Fibroblast of peridontal ligament (primary cell): ENCODE measurements at regions not wholly inside any gene's neighbourhood (a gene's known extent, or its start where the extent isn't known, plus 50 kb on each side); places are given as distances from the start of the nearest gene placed in this dataset.
"Not testable (repeated sequence)": the region's sequence is repeated elsewhere in the genome, so short reads cannot be mapped to it uniquely, and the experiment has no call there.

ENCODE experiments used
- DNase-seq: peaks from one replicate; pipeline ENCODE4 v3.0.0-alpha.2; 2010; ENCODE audit errors: extremely low read depth

DNA sequence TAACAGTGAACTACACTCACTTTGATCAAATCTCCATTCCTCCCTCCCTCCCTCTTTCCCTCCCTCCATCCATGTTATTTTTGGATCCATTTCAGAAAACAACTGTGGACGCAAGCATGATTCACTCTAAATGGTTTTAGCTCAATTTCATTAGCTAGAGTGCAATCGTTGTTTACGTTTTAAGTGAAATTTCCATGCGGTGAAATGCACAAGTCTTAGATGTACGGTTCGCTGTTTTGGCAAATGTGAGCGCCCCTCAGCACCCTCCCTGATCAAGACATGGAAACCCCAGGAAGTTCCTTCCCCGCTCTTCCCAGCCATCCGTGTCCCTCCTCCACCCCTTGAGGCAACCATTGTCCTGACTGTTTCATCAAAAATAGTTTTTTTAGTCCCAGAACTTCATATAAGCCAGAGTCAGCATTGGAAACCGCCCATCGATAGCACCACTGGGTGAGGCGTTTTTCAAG lies 206.3 kb downstream of the NPIPB11 start:
- DNase-seq = peak; percentile 88

DNA sequence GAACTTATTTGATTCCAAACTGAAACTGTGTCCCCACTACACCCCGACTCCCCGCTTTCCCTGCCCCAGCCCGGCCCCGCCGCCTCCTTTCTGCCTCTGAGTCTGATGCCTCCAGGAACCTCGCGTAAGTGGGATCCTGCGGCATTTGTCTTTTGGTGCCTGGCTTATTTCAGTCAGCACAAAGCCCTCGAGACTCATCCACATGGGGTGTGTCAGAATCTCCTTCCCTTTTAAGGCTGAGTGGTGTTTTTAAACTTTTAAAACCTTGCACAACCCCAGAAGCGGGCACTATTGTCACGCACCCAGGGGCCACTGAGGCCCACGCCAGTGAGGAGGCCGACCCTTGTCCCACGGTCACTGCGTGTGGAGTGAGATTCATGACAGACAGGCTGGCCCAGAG lies 206.9 kb downstream of the NPIPB11 start:
- DNase-seq = peak; percentile 64

DNA sequence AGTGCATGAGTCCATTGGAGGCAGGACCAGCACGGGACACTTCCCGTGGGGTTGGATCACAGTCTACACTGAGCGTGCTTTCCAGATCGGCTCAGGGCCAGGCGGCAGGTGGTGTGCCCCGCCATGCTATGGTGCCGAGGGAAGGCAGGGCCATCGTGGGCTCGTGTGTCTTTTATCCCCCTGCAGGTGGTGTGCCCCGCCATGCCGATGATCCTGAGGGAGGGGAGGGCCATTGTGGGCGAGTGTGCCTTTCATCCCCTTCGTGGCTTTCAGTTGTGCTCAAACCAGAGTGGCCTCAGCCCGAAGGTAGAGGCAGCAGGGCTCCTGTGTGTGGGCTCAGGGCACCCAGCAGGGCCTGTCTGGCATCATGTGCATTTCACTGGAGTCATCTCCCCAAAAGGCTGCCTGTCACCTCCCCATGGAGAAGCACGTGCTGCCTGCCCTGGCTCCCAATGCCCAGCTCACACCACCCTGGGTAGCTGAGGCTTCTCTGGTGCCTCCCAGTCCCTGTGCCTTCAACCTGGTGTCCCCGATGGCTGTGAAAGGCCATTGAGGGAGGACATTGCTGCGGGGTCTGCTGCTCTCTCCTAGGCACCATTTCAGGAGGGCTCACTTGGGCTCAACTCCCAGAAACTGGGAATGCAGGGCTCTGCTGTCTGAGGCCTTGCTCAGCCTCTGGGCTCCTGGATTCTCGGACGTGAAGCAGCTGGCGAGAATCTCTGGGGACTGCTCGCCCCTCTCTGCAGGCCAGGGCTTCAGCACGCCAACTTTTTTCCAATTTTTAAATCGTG lies 207.6 kb downstream of the NPIPB11 start:
- DNase-seq = peak; percentile 10

DNA sequence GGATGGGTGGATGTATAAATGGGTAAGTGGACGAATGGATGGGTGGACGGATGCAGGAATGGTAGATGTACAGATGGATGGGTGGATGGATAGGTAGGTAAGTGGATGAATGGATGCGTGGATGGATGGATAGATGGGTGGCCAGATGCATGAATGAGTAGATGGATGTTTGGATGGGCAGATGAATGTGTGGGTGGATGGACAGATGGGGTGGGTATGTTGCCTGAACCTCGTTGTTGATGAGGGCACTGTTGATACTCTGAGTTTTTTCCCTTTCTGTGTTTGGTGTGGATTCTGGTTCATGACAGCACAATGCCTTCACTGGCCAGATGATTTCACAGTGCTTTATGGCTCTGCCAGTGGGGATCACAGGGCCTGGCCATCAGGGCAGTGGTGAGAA lies 208.3 kb downstream of the NPIPB11 start:
- DNase-seq = no peak

DNA sequence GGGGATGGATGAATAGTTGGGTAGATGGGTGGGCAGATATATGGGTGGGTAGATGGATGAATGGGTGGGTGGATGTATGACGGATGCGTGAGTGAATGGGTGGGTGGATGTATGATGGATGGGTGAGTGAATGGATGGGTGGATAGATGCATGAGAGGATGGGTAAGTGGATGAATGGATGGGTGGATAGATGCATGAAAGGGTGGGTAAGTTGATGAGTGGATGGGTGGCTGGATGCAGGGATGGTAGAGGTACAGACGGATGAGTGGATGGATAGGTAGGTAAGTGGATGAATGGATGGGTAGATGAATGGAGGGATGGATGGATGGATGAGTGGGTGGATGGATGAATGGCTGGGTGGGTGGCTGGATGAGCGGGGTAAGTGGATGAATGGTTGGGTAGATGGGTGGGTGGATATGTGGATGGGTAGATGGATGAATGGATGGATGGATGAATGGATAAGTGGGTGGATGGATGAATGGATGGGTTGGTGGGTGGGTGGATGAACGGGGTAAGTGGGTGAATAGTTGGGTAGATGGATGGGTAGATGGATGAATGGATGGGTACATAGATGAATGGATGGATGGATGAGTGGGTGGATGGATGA lies 208.9 kb downstream of the NPIPB11 start:
- DNase-seq = not testable (repeated sequence)

DNA sequence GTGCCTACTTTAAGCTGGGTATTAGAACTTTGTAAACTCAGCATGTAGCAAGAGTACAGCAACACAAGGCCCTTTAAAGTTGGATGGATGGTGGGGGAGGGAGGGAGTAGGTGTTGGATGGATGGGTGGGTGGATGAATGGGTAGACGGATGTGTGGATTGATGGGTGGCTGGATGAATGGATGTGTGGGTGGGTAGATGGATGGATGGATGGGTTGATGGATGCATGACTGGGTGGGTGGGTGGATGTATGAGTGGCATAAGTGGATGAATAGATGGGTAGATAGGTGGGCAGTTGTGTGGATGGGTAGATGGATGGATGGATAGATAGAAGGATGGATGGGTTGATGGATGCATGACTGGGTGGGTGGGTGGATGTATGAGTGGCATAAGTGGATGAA lies 209.8 kb downstream of the NPIPB11 start:
- DNase-seq = not testable (repeated sequence)

DNA sequence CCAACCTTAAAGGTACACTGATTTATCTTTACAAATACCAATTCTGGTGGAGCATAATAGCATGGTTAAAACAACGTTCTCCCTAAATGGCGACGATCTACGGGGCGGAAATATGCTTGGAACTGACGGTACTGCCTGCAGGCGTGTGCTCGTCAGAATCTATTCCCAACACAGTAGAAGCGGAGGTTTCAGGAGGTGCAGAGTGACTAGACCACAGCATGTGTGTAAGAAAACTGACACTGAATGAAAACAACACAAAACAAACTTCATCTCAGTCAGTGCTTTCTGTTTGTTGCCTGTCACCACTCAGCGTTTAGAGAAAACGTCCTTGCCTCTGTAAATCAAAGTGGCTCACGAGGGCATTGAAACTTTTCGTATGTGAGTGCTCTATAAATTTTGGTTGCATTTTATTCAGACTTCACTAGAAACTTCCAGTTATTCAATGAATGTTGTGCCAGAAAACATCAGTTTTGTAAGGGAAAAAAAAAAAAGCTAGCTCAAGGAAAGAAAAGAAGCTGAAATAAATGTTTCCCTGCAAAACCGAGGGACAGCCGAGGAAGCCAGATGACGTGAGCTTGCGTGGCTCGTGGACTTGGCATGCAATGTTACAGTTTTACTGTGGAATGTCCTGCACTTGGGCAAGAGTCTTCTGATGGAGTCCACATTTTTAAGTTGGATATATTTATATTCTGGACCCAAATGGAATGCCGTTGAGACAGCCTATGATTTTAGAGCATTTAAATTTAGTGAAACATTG lies 210.4 kb downstream of the LAT start:
- peak; percentile 96 for DNase-seq

DNA sequence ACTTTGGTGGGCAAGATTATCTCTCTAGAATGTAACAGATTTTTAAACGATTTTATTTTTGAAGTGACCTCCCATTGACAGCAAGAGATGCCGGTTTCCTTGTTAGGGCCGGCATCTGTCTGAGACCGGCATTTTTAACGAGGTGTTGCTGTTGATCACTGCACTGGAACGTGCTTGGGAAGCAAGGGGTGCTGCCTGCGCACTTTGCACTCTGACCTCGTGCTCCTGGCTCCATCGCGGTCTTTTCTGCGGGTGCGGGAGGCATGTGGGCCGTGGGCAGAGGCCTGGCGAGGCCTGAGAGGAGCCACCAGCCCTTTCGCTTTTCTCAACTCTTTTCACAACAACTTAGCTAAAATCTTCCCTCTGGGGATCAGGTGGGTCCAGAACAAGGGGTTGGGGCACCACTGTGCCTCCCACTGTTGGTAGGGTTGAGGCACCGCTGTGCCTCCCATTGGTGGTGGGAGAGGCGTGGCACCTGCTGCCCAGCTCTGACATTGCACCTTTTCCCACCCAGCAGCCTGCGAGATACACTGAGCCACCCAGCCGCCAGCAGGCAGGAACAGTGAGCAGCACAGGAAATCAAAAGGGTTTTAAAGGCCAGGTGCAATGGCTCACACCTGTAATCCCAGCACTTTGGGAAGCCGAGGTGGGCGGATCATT lies 209.5 kb downstream of the LAT start:
- not testable (repeated sequence) for DNase-seq

DNA sequence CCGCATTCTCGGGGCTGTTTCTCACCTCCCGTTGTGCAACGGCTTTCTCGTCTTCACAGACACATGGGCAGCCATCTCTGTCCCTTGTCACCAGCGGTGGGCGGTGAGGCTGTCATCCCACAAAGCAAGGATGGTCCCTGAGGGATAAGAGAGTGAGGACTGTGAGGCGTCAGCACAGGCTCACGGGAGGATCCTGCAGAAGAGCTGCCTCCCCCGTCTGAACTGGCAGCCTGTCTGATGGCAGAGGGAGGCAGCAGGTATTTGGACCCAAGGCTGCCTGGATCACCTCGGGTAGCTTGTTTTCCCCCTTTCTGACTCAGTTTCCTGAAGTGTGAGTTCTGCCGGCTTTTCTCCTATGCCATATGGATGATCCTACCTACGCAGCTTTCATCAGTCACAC lies 208.8 kb downstream of the LAT start:
- DNase-seq = not testable (repeated sequence)

DNA sequence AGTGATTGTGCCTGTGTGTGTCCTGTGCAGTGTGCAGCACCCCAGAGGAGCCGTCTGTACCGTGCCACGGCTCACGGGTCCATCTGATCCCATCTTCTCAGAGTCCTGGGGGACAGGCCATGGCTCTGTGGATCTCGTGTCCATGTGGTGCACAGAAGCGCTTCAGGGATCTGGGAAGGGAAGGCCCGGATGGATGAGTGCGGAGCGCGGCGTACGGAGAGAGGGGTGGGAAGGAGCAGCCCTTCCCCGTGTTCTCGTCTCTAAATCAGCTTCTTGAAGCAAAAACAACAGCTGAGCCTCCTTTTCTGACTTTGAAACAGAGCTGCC lies 208.4 kb downstream of the LAT start:
- not testable (repeated sequence) for DNase-seq

DNA sequence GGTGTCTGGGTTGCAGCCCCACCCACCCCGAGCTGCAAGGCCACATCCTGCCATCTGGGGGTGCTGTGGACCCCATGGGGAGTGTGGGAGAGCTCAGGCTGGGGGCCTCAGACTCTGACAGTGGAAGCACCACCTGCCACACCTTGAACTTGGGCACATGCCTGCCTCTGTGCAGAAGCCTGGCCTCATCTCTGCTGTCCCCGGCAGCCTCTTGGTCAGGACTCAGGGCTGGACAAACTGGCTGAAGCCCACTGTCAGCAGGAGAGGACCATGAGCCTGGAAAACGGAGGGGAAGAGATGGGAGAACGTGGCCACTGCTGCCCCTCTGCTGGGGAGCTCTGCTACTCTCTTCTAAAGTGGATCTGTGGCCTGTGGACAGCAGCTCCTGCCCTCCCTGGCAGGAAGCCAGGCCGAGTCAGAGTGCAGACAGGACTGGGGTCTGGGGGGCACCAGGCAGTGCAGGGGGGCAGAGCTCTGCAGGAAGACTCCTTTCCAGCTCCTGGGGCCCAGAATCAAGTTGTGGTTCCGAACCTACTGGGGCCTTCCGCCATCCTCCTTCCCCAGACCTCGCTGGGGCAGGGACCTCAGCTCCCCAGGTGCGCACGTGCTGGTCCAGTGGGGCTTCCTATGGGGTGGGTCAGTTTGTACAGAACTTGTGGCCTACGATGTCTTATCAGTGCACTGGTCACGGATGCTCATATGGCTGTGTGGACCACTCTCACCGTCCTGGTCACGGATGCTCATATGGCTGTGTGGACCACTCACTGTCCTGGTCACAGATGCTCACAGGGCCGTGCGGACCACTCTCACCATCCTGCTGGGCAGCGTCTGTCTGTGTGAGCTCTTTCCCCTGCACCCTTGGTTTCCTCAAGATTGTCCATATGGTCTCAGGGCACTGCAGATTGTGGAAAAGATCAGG lies 207.7 kb downstream of the LAT start:
- DNase-seq = no peak

DNA sequence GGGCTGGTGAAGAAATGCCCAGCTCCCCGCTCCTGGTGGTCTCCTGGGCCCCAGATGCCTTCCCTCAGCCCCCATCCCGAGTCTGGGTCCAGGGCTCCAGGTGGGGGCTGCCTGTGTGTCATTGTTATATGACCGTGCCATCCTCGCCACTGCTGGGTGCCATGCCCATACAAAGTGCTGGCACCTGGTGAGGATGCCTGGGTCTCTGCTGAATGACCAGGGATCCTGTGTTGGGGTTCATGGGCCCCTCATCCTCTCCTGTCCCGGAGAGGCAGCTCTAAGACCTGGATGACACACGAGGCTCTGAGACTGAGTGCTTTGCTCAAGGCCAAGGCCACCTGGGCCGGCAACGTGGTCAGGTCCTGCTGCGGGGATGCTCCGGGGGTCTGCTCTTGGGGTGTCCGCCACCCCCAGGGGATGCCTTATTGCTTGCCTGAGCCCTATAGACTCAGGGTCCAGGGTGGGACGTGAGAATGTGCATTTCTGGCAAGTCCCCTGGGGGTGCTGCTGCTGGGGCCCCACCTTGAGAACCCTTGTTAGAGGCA lies 206.9 kb downstream of the LAT start:
- DNase-seq = not testable (repeated sequence)

DNA sequence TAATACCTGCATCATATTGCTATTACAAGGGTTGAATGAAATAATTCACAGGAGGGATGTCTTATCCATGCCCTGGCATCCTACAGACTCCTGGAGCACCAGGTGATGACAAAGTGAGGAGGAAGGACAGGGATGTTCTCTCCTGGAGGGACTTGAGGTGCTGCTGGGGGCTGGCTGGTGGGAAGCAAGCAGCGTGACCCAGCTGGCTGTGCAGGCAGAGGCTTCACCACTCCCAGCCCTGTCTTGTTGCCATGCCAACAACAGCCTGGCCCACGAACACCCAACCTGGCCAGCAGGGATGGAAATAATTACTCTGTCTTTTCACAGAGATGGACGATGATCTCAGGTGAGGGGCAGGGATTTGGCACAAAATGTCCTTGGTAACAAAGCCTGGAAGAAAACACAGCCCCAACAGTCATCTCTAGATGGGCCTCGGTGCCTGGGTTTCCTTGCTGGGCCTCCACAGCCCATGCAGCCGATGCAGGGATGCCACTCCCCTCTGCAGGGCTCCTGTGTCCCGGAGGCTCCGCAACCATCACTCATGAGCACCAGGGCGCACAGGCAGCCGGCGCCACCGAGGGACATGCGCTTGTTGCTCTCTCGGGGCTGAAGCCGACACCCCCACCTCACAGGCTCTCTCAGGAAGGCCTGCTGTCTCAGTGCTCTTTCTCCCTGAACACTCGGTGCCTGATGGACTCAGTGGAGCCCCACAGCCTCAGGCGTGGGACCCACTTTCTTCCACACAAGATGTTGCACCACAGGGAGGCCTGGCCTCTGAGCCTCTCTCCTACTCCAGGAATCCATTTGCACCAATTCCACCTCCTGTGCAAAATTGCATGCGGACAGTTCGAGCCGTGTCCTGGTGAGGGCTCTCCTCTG lies 205.9 kb downstream of the LAT start:
- DNase-seq = not testable (repeated sequence)

DNA sequence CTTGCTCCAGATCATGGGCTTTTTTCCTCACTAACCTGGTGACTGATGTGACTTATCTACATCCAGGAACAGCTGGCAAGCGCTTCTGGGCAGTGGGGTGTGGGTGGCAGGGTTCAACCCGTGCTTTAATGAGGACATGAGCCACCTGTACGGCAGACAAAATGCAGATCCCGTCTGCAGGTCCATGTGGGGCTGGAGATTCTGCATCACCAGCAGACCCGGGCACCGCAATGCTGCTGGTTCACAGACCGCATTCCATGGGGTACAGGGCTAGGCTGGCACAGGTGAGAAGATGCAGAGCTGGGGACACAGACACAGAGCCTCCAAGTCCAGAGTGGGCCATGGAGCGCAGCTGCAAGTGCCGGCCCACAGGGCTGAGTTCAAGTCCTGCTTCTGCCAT lies 204.0 kb downstream of the LAT start:
- DNase-seq = not testable (repeated sequence)

DNA sequence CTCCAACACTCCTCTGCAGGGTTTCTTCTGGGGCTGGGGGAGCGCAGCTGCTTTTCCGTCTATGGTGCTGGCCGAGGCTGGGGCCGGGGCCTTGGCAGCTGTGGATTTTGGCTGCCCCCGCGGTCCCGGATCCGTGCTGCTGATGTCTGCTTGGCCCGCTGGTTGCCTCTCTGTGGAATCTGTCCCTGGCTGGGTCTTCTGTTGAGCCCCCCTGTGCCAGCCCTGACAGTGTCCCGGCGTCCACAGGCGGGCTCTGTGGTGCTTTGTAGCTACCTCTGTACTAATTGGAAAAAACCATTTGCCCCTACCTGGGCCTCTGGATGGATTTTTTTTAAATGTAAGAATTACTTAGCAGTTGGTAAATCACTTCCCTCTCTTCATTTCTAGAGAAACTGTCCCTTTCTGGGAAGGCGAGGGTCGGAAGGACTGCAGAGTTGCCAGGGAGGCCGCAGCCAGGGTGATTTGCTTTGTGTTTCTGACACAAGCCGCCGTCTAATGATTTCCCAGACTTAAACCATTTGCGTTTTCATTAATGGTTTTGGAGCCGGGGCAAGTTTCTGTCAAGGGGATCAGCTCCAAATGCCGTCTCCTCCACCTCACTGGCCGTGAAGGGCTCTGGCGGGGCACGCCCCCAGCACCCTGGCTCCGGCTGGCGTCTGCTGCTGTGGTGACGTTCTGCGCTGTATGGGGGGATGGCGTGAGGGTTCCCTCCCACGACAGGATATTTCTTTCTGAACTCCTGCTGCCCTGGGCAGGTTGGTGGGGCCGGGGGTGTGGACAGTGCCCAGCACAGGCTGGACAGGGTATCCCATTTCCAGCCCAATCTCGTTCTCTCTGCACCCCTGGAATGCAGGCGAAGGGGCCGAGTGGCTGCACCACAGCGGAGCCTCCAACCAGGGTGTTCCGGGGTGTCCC lies 201.7 kb downstream of the LAT start:
- DNase-seq = not testable (repeated sequence)

DNA sequence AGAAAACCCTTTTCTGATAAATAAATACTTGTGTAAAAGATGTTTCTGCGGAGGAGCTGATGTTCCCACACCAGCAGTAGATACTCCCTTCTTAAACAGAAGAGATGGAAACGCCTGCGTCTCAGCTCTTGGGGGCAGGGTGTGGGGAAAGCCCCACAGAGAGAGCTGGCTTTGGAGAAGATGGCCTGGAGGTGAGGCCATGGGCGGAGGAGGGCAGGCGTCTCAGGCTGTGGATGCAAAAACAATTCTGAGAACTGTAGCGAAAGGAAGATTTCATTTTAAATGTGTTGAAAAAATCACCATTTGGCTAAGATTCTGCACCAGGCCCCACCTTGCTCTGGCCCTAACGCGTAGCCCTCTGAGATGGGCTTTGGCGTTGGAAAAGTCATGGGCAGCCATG lies 201.0 kb downstream of the LAT start:
- DNase-seq = not testable (repeated sequence)

DNA sequence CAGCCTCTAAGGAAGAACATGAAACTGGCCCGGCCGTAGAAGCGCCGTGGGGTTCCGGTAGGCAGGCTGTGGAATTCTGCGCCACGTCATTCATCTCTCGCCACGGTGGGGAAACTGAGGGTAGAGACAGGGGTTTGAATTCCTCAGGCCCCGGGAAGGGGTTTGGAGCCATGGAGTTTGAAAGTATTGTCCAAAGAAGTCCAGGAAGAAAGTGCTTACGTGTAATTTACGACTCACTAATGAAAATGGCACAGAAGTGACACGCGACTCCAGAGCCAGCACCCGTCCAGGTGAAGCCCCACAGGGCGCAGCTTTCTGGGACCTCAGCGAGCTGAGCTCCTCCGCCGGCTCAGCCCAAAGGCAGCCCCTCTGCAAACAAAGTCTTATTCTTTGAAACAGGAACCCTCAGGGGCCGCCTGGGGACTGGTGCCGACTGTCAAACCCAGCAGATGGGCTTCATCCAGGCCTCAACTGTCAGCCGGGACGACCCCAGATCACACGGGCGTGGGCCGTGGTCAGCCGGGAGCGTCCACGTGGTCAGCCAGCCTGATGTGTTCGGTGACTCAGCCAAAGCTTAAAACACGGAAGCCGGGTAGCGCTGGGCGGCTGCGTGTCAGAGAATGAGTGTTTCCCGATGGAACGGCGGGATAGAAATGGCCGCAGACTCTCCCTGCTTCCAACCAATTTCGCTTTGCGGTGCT lies 200.0 kb downstream of the LAT start:
- not testable (repeated sequence) for DNase-seq
